ENCODE measurements at regions not wholly inside any gene's neighbourhood (a gene's known extent, or its start where the extent isn't known, plus 50 kb on each side); places are given as distances from the start of the nearest gene placed in this dataset.

- DNase-seq (ENCODE audit: low spot score) (no peak), FAIRE-seq (no peak), ATAC-seq (no peak)
- no peaks in the 10 kb centered on the region for H3K79me2 ChIP-seq (ENCODE audit: insufficient read depth, low read length)
- no peaks in the 10 kb centered on the region for H3K4me1 ChIP-seq (ENCODE audit: insufficient read depth, low read length)
- no peak overlapping the region for H3K27ac ChIP-seq (ENCODE audit: extremely low read length, insufficient read depth, low read length)
- TF ChIP-seq NCOR1 (IDR thresholded peaks at IDR 0.05; ENCODE audit: borderline replicate concordance, low read length) (no peak), ZNF235 (CRISPR knock-in tag; IDR thresholded peaks at IDR 0.05; ENCODE audit: borderline replicate concordance) (no peak), PHF20 (CRISPR knock-in tag; IDR thresholded peaks at IDR 0.05) (no peak), ZNF790 (CRISPR knock-in tag; IDR thresholded peaks at IDR 0.05; ENCODE audit: borderline replicate concordance) (no peak), NFE2 (CRISPR knock-in tag; IDR thresholded peaks at IDR 0.05) (no peak), IRF9 (CRISPR knock-in tag; IDR thresholded peaks at IDR 0.05; ENCODE audit: borderline replicate concordance) (no peak), NCOA5 (CRISPR knock-in tag; IDR thresholded peaks at IDR 0.05) (no peak), ZNF333 (CRISPR knock-in tag; IDR thresholded peaks at IDR 0.05; ENCODE audit: borderline replicate concordance) (no peak), ZNF598 (CRISPR knock-in tag; IDR thresholded peaks at IDR 0.05; ENCODE audit: borderline replicate concordance) (no peak), RBM39 (IDR thresholded peaks at IDR 0.05; ENCODE audit: low read depth, low read length, poor library complexity, severe bottlenecking) (no peak), GMEB2 (CRISPR knock-in tag; IDR thresholded peaks at IDR 0.05; ENCODE audit: low read depth) (no peak), ZBTB8A (CRISPR knock-in tag; IDR thresholded peaks at IDR 0.05; ENCODE audit: borderline replicate concordance, low read depth) (no peak), LCORL (IDR thresholded peaks at IDR 0.05) (no peak), LCORL (CRISPR knock-in tag; IDR thresholded peaks at IDR 0.05) (no peak)
- TF ChIP-seq, protein P1, sequence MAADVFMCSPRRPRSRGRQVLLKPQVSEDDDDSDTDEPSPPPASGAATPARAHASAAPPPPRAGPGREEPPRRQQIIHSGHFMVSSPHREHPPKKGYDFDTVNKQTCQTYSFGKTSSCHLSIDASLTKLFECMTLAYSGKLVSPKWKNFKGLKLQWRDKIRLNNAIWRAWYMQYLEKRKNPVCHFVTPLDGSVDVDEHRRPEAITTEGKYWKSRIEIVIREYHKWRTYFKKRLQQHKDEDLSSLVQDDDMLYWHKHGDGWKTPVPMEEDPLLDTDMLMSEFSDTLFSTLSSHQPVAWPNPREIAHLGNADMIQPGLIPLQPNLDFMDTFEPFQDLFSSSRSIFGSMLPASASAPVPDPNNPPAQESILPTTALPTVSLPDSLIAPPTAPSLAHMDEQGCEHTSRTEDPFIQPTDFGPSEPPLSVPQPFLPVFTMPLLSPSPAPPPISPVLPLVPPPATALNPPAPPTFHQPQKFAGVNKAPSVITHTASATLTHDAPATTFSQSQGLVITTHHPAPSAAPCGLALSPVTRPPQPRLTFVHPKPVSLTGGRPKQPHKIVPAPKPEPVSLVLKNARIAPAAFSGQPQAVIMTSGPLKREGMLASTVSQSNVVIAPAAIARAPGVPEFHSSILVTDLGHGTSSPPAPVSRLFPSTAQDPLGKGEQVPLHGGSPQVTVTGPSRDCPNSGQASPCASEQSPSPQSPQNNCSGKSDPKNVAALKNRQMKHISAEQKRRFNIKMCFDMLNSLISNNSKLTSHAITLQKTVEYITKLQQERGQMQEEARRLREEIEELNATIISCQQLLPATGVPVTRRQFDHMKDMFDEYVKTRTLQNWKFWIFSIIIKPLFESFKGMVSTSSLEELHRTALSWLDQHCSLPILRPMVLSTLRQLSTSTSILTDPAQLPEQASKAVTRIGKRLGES (CRISPR knock-in tag; IDR thresholded peaks at IDR 0.05; ENCODE audit: borderline replicate concordance) = no peak
- TF ChIP-seq, protein P2, sequence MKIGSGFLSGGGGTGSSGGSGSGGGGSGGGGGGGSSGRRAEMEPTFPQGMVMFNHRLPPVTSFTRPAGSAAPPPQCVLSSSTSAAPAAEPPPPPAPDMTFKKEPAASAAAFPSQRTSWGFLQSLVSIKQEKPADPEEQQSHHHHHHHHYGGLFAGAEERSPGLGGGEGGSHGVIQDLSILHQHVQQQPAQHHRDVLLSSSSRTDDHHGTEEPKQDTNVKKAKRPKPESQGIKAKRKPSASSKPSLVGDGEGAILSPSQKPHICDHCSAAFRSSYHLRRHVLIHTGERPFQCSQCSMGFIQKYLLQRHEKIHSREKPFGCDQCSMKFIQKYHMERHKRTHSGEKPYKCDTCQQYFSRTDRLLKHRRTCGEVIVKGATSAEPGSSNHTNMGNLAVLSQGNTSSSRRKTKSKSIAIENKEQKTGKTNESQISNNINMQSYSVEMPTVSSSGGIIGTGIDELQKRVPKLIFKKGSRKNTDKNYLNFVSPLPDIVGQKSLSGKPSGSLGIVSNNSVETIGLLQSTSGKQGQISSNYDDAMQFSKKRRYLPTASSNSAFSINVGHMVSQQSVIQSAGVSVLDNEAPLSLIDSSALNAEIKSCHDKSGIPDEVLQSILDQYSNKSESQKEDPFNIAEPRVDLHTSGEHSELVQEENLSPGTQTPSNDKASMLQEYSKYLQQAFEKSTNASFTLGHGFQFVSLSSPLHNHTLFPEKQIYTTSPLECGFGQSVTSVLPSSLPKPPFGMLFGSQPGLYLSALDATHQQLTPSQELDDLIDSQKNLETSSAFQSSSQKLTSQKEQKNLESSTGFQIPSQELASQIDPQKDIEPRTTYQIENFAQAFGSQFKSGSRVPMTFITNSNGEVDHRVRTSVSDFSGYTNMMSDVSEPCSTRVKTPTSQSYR (CRISPR knock-in tag; IDR thresholded peaks at IDR 0.05; ENCODE audit: borderline replicate concordance) = no peak
- no peaks in the 10 kb centered on the region for H3K9me3 ChIP-seq (ENCODE audit: low read length)
- H4K20me1 ChIP-seq (ENCODE audit: insufficient read depth, low read length) = no peaks in the 10 kb centered on the region
- WGBS (ENCODE audit: low lambda C conversion rate) = 25% methylated on average over 8 of the region's 8 CpGs
- no peaks in the 10 kb centered on the region for H3K36me3 ChIP-seq (replicated peaks in 1 of 2; ENCODE audit: control insufficient read depth in 1 of 2, insufficient read depth in 2 of 2, low read length in 2 of 2)
- in situ Hi-C loops (cut with HindIII; ENCODE audit: extremely low pct_ligation_motif_present, low pct_unique_long_range_greater_than_20kb) = loop anchor here (5.0 kb wide), 1 partner anchor 1554 kb away; no protein-coding TSS in a partner anchor
- no peak overlapping the region for H3K4me2 ChIP-seq (ENCODE audit: low read depth, low read length)
- peaks cover 0 to 17% of the 10 kb centered on the region in 2 experiments; a peak in 2 of 5 replicates for H3K27me3 ChIP-seq (ENCODE audit: control insufficient read depth in 1 of 2, insufficient read depth in 2 of 2, low read length in 2 of 2)
- ChIA-PET POLR2A (no interaction called here), CTCF (ENCODE audit: low intra/inter-chr PET ratio, low total read pairs) (no interaction called here)
- H3K9ac ChIP-seq (ENCODE audit: insufficient read depth, low read depth, low read length) = no peak overlapping the region
- H2AFZ ChIP-seq (ENCODE audit: low read length) = no peak overlapping the region
- no peak overlapping the region for H3K4me3 ChIP-seq (replicated peaks in 1 of 3; ENCODE audit: insufficient read depth in 1 of 3, low read depth in 2 of 3, low read length in 3 of 3)
- intact Hi-C loops (cut with micrococcal nuclease; ENCODE audit: unreplicated experiment) = loop anchor here (10.0 kb wide), 2 partner anchors 546 to 1436 kb away; no protein-coding TSS in a partner anchor
- BruUV-seq (replicated peaks) = no TSS peak
These were observed 124.5 kb upstream of the ZNF507 start for GRCh38 chr19:32220951-32221350.

Measured in HepG2 (cell line).